Liver (tissue), 8 donors: ENCODE measurements at regions not wholly inside any gene's neighbourhood (a gene's known extent, or its start where the extent isn't known, plus 50 kb on each side); places are given as distances from the start of the nearest gene placed in this dataset.

ENCODE experiments used
- DNase-seq: peaks from one replicate; pipeline ENCODE4 v3.0.0-alpha.2; 2017; ENCODE audit warnings: low spot score
- H3K27ac ChIP-seq, 2 donors: one replicate each; pipeline ENCODE4 v1.7.0; 2013; ENCODE audit warnings: inconsistent platforms in 2 of 2, low read length in 2 of 2, control low read depth in 1 of 2, low read depth in 1 of 2, mild to moderate bottlenecking in 1 of 2
- H3K27me3 ChIP-seq, 4 donors: one replicate each; pipeline versions ENCODE4 v1.6.1 to v1.7.0; 2013; ENCODE audit warnings: low read length in 3 of 4, inconsistent platforms in 1 of 4, mild to moderate bottlenecking in 1 of 4, moderate library complexity in 1 of 4; ENCODE audit not compliant: control insufficient read depth in 4 of 4, insufficient read depth in 4 of 4
- H3K36me3 ChIP-seq, 4 donors: one replicate each; pipeline versions ENCODE4 v1.6.1 to v1.7.0; 2013; ENCODE audit warnings: low read length in 3 of 4, mild to moderate bottlenecking in 3 of 4, low read depth in 1 of 4, moderate library complexity in 1 of 4; ENCODE audit not compliant: control insufficient read depth in 4 of 4, insufficient read depth in 3 of 4
- H3K4me1 ChIP-seq, 4 donors: one replicate each; pipeline versions ENCODE4 v1.6.1 to v1.7.0; 2013; ENCODE audit warnings: low read length in 3 of 4, mild to moderate bottlenecking in 3 of 4, moderate library complexity in 1 of 4; ENCODE audit not compliant: control insufficient read depth in 4 of 4, insufficient read depth in 4 of 4
- H3K4me3 ChIP-seq, 3 donors: one replicate each; pipeline versions ENCODE4 v1.6.1 to v1.7.0; 2013; ENCODE audit warnings: low read length in 3 of 3, control low read depth in 1 of 3, low read depth in 1 of 3, mild to moderate bottlenecking in 1 of 3
- H3K9ac ChIP-seq, 2 donors: one replicate each; pipeline ENCODE4 v1.7.0; 2013; ENCODE audit warnings: low read length in 2 of 2, mild to moderate bottlenecking in 2 of 2, moderate library complexity in 2 of 2, control low read depth in 1 of 2, low read depth in 1 of 2
- H3K9me3 ChIP-seq, 4 donors: one replicate each; pipeline versions ENCODE4 v1.6.1 to v1.7.0; 2013; ENCODE audit warnings: low read length in 3 of 4; ENCODE audit not compliant: control insufficient read depth in 4 of 4
- ATF3 ChIP-seq: IDR thresholded peaks from 2 replicates; pipeline ENCODE4 v1.6.1; 2016; ENCODE audit warnings: antibody characterized with exemption
- CTCF ChIP-seq: fragments of 150-350 bp; IDR thresholded peaks from 2 replicates; pipeline ENCODE4 v1.5.1; 2017; ENCODE audit warnings: improper control_type of control experiment, low read depth, low read length; ENCODE audit not compliant: missing input control
- EGR1 ChIP-seq, 2 donors: IDR thresholded peaks; 2 replicates each; pipeline ENCODE4 v1.6.1; 2016 to 2018; ENCODE audit warnings: antibody characterized with exemption in 2 of 2, low read depth in 2 of 2
- FOXA1 ChIP-seq: IDR thresholded peaks from 2 replicates; pipeline ENCODE4 v1.6.1; 2016; ENCODE audit warnings: antibody characterized with exemption
- FOXA2 ChIP-seq: IDR thresholded peaks from 2 replicates; pipeline ENCODE4 v1.6.1; 2016; ENCODE audit warnings: antibody characterized with exemption
- GABPA ChIP-seq, 2 donors: IDR thresholded peaks in 1 of 2; conservative IDR thresholded peaks in 1 of 2; 2 replicates each; pipeline ENCODE4 v1.6.1; 2016; ENCODE audit warnings: antibody characterized with exemption in 2 of 2, mild to moderate bottlenecking in 1 of 2, moderate library complexity in 1 of 2
- HNF4A ChIP-seq, 2 donors: conservative IDR thresholded peaks; 2 replicates each; pipeline ENCODE4 v1.6.1; 2016; ENCODE audit warnings: antibody characterized with exemption in 2 of 2, mild to moderate bottlenecking in 2 of 2
- HNF4G ChIP-seq: IDR thresholded peaks from 2 replicates; pipeline ENCODE4 v1.6.1; 2016; ENCODE audit warnings: antibody characterized with exemption
- JUND ChIP-seq, 2 donors: IDR thresholded peaks; 2 replicates each; pipeline ENCODE4 v1.6.1; 2016; ENCODE audit warnings: antibody characterized with exemption in 2 of 2
- NR2F2 ChIP-seq: IDR thresholded peaks from 2 replicates; pipeline ENCODE4 v1.6.1; 2016; ENCODE audit warnings: antibody characterized with exemption
- RAD21 ChIP-seq, 2 donors: IDR thresholded peaks; 2 replicates each; pipeline ENCODE4 v1.6.1; 2016; ENCODE audit warnings: antibody characterized with exemption in 2 of 2, mild to moderate bottlenecking in 2 of 2
- REST ChIP-seq: IDR thresholded peaks from 2 replicates; pipeline ENCODE4 v1.6.1; 2016; ENCODE audit warnings: antibody characterized with exemption, mild to moderate bottlenecking
- SP1 ChIP-seq: IDR thresholded peaks from 2 replicates; pipeline ENCODE4 v1.6.1; 2018; ENCODE audit warnings: antibody characterized with exemption, mild to moderate bottlenecking
- TAF1 ChIP-seq: conservative IDR thresholded peaks from 2 replicates; pipeline ENCODE4 v1.6.1; 2016; ENCODE audit warnings: antibody characterized with exemption, mild to moderate bottlenecking
- YY1 ChIP-seq: IDR thresholded peaks from 2 replicates; pipeline ENCODE4 v1.6.1; 2016; ENCODE audit warnings: antibody characterized with exemption, mild to moderate bottlenecking
- ZBTB33 ChIP-seq: IDR thresholded peaks from 2 replicates; pipeline ENCODE4 v1.6.1; 2016; ENCODE audit warnings: antibody characterized with exemption
- WGBS: extraction: QIAGEN DNeasy Blood & Tissue Kit; methylation state at CpG from one replicate; pipeline ENCODE4 v1.1.7; 2013; 5-methylcytosine and 5-hydroxymethylcytosine counted together
- donor health status: healthy.
- donor health status: healthy.
- donor health status: healthy.
- donor health status: healthy.
- donor health status: healthy.

- Histone ChIP-seq H3K4me1 (no peaks in the 10 kb centered on the region), H3K27me3 (no peaks in the 10 kb centered on the region), H3K9me3 (peaks cover 0 to 5% (median 4%) of the 10 kb centered on the region in 4 donors), H3K36me3 (no peaks in the 10 kb centered on the region), H3K9ac (no peak overlapping the region), H3K27ac (no peak overlapping the region), H3K4me3 (no peak overlapping the region)
- no peak for TF ChIP-seq RAD21 (IDR thresholded peaks at IDR 0.05)
- no peak for TF ChIP-seq JUND (IDR thresholded peaks at IDR 0.05)
- TF ChIP-seq HNF4G: no peak
- no peak for TF ChIP-seq ATF3
- no peak for TF ChIP-seq EGR1 (IDR thresholded peaks at IDR 0.05; ENCODE audit: low read depth in 2 of 2)
- no peak for TF ChIP-seq CTCF
- TF ChIP-seq FOXA2: no peak
- TF ChIP-seq NR2F2: no peak
- TF ChIP-seq YY1: no peak
- no peak for TF ChIP-seq SP1
- no peak for TF ChIP-seq FOXA1
- no peak for TF ChIP-seq REST
- TF ChIP-seq GABPA (IDR thresholded peaks at IDR 0.05 in 1 of 2, conservative IDR thresholded peaks at IDR 0.05 in 1 of 2): no peak
- no peak for TF ChIP-seq ZBTB33
- DNase-seq: no peak
- WGBS: 82% methylated on average over 3 of the region's 3 CpGs
These were observed 241.9 kb upstream of the RUNX1 start for GRCh38 chr21:35291034-35291433.

GRCh38 chr21:35288238-35288637 is 239.1 kb upstream of the RUNX1 start:
- H3K27me3 ChIP-seq: no peaks in the 10 kb centered on the region
- H3K27ac ChIP-seq: no peak overlapping the region
- no peaks in the 10 kb centered on the region for H3K4me1 ChIP-seq
- no peak overlapping the region for H3K4me3 ChIP-seq
- DNase-seq: no peak
- H3K9me3 ChIP-seq: peaks cover 0 to 5% (median 4%) of the 10 kb centered on the region in 4 donors
- H3K36me3 ChIP-seq: no peaks in the 10 kb centered on the region
- WGBS: 93% methylated on average over 2 of the region's 2 CpGs
- TF ChIP-seq GABPA (IDR thresholded peaks at IDR 0.05 in 1 of 2, conservative IDR thresholded peaks at IDR 0.05 in 1 of 2): no peak
- no peak for TF ChIP-seq REST
- TF ChIP-seq TAF1: no peak
- no peak for TF ChIP-seq HNF4A (conservative IDR thresholded peaks at IDR 0.05)
- no peak for TF ChIP-seq FOXA1
- no peak for TF ChIP-seq RAD21 (IDR thresholded peaks at IDR 0.05)
- TF ChIP-seq HNF4G: no peak
- no peak for TF ChIP-seq JUND (IDR thresholded peaks at IDR 0.05)
- no peak for TF ChIP-seq SP1
- TF ChIP-seq ATF3: no peak
- H3K9ac ChIP-seq: no peak overlapping the region
